ENCODE measurements at regions not wholly inside any gene's neighbourhood (a gene's known extent, or its start where the extent isn't known, plus 50 kb on each side); places are given as distances from the start of the nearest gene placed in this dataset.

DNA sequence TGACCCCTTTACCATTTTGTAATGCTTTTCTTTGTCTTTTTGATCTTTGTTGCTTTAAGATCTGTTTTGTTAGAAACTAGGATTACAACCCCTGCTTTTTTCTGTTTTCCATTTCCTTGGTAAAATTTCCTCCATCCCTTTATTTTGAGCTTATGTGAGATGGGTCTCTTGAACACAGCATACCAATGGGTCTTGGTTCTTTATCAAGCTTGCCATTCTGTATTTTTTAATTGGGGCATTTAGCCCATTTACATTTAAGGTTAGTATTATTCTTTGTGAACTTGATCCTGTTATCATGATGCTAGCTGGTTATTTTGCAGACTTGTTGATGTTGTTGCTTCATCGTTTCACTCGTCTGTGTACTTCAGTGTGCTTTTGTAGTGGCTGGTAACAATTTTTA is 337.3 kb downstream of the SPATA31D1 start:
- TF ChIP-seq, protein P1, sequence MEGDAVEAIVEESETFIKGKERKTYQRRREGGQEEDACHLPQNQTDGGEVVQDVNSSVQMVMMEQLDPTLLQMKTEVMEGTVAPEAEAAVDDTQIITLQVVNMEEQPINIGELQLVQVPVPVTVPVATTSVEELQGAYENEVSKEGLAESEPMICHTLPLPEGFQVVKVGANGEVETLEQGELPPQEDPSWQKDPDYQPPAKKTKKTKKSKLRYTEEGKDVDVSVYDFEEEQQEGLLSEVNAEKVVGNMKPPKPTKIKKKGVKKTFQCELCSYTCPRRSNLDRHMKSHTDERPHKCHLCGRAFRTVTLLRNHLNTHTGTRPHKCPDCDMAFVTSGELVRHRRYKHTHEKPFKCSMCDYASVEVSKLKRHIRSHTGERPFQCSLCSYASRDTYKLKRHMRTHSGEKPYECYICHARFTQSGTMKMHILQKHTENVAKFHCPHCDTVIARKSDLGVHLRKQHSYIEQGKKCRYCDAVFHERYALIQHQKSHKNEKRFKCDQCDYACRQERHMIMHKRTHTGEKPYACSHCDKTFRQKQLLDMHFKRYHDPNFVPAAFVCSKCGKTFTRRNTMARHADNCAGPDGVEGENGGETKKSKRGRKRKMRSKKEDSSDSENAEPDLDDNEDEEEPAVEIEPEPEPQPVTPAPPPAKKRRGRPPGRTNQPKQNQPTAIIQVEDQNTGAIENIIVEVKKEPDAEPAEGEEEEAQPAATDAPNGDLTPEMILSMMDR (IDR thresholded peaks at IDR 0.05): no peak
- no peak overlapping the region for H3K4me3 Mint-ChIP-seq
- no peaks in the 10 kb centered on the region for H3K27me3 Mint-ChIP-seq (ENCODE audit: insufficient read depth)
- H3K27ac Mint-ChIP-seq: no peak overlapping the region
- H3K4me1 Mint-ChIP-seq (ENCODE audit: low read depth): peaks cover 11% of the 10 kb centered on the region
- peaks cover 33% of the 10 kb centered on the region for H3K36me3 Mint-ChIP-seq (ENCODE audit: low read depth)
- peaks cover 25% of the 10 kb centered on the region for H3K9me3 Mint-ChIP-seq
- no peak for DNase-seq

DNA sequence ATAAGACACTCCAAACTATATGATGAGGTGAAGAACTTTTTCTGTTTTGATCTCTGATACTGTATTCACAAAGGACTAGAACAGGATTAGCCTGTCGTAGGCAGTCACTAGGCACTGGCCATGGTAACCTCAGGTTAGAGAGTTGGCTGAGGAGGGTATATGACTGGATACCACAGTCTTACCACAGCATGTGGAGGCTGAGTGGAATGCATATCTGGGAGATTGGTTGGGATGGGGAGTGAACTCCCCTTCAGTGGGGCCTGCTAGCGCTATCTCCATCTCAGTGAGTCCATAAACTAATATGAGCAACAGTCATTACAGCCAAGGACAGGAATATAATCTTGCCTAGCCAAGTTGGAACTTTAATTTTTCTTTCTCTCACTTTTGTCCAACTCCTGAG is 339.1 kb downstream of the SPATA31D1 start:
- H3K27ac Mint-ChIP-seq: no peak overlapping the region
- peaks cover 26% of the 10 kb centered on the region for H3K4me1 Mint-ChIP-seq (ENCODE audit: low read depth)
- no peak overlapping the region for H3K4me3 Mint-ChIP-seq
- no peaks in the 10 kb centered on the region for H3K27me3 Mint-ChIP-seq (ENCODE audit: insufficient read depth)
- peaks cover 25% of the 10 kb centered on the region for H3K9me3 Mint-ChIP-seq
- peaks cover 33% of the 10 kb centered on the region for H3K36me3 Mint-ChIP-seq (ENCODE audit: low read depth)
- no peak for DNase-seq
- TF ChIP-seq, protein P1 (IDR thresholded peaks at IDR 0.05): no peak

DNA sequence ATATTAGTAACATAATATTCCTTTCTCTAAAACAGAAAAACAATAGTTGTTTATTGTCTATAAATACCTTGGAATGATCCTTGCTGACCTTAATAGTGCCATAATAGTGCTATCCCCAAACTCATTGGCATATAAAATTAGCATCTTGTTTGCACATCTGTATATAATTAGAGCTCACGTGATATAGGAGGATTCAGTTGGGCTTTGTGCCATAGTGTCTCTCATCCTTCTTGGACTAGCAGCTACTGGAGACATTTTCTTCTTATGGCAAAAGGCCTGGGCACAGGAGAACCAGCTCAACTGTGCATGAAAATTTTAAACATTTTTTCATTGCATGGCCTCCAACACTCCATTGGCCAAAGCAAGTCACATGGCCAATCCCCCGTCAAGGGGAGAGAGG is 342.5 kb downstream of the SPATA31D1 start:
- H3K9me3 Mint-ChIP-seq: peaks cover 9% of the 10 kb centered on the region
- TF ChIP-seq, protein P1 (IDR thresholded peaks at IDR 0.05): no peak
- H3K36me3 Mint-ChIP-seq (ENCODE audit: low read depth): peaks cover 9% of the 10 kb centered on the region
- peaks cover 53% of the 10 kb centered on the region for H3K4me1 Mint-ChIP-seq (ENCODE audit: low read depth)
- H3K27me3 Mint-ChIP-seq (ENCODE audit: insufficient read depth): no peaks in the 10 kb centered on the region
- H3K27ac Mint-ChIP-seq: peak overlapping the region; percentile 70
- peak overlapping the region; percentile 8; the same call in 1 of the 2 replicates for H3K4me3 Mint-ChIP-seq
- no peak for DNase-seq

DNA sequence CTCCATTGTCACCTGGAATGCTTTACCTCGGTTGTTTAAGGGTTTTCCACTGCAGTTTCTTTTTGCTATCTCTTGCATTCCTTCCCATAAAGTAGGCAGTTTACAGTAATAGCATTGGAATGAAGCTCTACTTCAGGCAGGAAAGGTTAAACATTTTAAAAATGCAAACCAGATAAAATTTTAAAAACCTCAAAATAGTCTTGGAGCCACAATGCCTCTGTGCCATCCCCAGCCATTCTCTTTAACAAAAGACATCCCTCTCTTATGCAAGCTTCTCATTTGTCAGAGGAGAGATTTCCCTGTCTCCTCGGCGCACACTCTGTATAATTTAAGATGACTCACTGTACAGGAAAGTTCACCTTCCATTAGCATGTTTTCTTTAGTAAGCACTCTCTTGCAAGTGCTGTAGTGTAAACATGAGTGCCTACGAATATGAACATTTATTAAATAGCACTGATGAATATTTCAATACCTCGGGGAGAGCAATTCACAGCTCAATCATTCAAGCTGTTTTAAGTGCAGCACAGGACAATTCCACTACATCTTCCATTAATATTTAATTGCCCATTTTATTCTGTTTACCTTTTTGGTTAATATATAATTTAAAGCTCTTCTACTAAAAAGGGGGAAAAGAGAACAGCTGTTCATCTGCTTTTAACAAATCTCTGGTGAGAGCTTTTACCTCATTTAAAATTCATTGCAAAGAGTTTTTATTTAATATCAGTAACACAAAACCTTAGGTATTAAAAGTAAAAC is 343.6 kb downstream of the SPATA31D1 start:
- Mint-ChIP-seq H3K36me3 (ENCODE audit: low read depth) (peaks cover under 1% of the 10 kb centered on the region), H3K9me3 (peaks cover under 1% of the 10 kb centered on the region), H3K27ac (peak overlapping the region; percentile 70), H3K4me1 (ENCODE audit: low read depth) (peaks cover 53% of the 10 kb centered on the region), H3K4me3 (peak overlapping the region; percentile 68), H3K27me3 (ENCODE audit: insufficient read depth) (no peaks in the 10 kb centered on the region)
- TF ChIP-seq, protein P1 (IDR thresholded peaks at IDR 0.05): no peak
- DNase-seq: peak; percentile 86

DNA sequence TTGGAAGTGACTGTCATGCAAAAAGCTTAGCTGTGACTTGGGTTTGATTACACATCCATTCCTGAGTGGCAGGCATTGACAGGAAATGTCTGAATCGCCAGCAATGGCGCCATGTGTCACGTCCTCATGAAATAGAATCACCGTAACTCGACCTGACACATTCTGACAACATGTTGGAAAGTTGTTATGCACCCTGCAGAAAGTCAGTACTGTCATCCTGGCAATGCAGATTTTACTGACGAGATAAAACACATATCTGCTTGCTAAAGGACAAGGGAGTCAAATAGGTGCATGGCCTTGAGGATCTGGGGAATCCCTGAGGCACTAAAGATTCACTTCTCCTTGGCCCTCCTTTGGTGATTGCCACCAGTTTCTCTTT is 344.2 kb downstream of the SPATA31D1 start:
- H3K4me3 Mint-ChIP-seq: peak overlapping the region; percentile 68; the same call in 1 of the 2 replicates
- H3K27me3 Mint-ChIP-seq (ENCODE audit: insufficient read depth): no peaks in the 10 kb centered on the region
- peaks cover 53% of the 10 kb centered on the region for H3K4me1 Mint-ChIP-seq (ENCODE audit: low read depth)
- H3K36me3 Mint-ChIP-seq (ENCODE audit: low read depth): no peaks in the 10 kb centered on the region
- DNase-seq: no peak
- H3K9me3 Mint-ChIP-seq: no peaks in the 10 kb centered on the region
- TF ChIP-seq, protein P1 (IDR thresholded peaks at IDR 0.05): no peak
- H3K27ac Mint-ChIP-seq: peak overlapping the region; percentile 70
